SIG-M5 (cell line): ENCODE measurements at regions not wholly inside any gene's neighbourhood (a gene's known extent, or its start where the extent isn't known, plus 50 kb on each side); places are given as distances from the start of the nearest gene placed in this dataset.
"Not testable (repeated sequence)": the region's sequence is repeated elsewhere in the genome, so short reads cannot be mapped to it uniquely, and the experiment has no call there.

Source experiments
- DNase-seq: peaks from one replicate; lab custom pipeline; 2025; lab: John Stamatoyannopoulos, UW

DNA sequence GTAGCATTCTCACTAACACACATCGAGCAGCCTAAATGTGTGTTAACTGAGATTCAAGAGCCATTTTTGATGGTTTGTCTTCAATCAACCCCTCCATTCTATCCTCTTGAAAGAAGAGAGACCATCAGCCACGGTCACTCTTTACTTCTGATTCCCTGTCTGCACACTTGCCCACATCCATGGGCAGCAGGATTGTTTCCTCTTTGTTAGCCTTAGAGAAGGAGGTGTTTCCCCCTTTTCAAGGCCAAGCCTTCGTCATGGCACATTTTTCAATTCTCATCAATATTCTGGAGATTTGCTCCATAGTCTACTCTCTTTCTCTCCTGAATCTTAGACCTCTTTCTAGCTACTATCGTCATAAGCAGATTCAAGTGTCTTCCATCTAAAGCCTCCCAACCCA is 522.4 kb upstream of the NAALADL2 start:
- no peak for DNase-seq

DNA sequence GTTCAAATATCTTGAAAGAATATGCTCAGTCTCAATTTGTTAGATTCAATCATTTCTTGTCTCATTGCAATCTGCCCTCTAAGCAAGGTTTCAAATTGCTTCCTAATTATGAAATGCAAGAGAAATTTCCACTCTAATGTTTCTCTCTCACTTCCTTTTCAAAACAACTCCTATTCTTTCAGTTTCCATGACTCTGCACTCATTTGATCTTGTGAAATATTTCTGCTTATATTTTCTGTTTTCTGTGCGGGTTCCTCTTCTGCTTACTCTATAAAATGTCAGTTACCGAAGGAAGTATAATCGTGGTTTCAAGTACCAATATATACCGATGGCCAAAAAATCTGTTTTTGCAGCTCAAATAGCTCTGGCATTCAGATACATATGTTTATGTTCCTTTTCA is 521.9 kb upstream of the NAALADL2 start:
- DNase-seq = peak; percentile 64

DNA sequence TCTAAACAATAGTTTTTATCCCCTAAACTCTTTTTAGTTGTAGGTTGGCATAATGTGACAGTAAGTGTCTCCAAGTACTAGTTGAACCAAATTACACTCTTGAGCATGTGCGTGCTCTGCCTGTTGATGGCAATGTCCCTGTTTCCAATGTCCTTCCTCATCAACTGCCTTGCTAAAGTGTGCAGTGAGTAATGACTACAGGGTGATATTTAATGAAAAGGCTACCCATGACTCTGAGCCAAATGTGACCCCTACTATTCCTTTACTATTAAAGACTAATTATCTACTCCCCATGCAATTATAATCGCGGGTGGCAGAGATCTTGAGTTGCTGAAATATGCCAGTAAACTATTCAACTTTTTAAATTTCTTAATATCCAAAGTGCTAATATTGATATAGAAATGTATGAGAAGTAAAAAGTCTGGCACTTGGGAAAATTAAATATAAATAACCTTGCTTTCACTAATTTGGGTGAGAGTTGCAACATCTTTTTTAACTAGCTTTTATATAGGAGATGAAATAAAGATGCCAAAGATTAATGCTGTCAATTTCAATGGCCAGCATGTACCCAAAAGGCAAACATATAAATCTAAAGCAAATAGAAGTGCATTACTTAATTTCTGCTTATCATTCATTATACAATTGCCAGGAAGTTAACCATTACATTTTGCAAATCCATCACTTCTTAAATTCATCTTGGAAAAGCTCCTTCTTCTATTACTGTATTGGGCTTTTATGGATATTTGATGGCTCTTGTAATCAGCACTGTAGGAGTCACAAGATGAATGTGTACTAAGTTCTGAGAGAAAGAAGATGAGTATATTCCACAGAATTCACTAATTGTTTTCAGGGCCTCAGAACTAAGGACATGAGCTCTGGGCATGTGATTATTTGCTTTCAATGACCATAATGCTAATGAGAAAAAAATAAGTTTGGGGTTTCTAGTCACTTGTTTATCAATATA is 518.2 kb upstream of the NAALADL2 start:
- DNase-seq = no peak

DNA sequence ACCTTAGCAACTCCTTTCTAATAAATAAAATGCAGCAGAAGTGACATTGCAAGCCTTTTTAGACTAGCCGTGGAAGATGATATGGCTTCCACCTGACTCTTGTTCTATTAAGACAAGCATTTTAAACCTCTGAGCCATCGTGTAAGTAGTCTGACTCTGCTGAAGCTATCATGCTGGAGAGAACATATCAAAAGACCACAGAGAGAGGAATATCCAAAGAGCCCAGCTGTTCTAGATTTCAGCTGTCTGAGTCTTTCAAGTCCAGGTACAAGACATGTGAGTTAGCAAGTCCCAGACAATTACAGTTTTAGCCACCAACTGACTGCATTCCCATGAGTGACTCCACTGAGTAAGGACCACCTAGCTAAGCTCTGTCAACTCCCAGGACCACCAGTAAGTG is 517.0 kb upstream of the NAALADL2 start:
- DNase-seq = no peak

DNA sequence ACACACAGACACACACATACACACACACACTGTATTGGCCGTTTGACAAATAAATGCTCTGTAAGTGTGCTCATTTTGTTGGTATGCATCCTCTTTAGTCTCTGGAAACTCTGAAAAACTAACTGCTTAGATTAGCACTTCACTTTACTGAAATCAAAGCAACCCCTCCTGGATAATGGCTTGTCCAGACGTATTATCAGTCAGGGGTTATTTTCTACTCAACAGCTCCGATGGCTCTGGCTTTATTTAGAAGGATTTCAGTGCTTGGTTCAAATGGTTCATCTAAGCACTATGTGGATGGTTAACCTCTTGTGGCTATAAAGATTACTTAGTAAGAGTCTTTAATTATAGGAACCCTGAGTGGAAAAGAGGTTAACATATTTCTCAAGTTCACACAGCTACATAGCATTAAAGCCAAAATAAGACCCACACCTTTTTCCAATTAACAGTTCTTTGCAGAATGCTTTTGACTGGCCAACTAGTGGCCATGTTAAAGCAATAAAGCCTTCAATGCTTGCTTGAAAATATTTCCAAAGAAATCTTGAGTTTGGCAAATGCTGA is 516.1 kb upstream of the NAALADL2 start:
- no peak for DNase-seq

DNA sequence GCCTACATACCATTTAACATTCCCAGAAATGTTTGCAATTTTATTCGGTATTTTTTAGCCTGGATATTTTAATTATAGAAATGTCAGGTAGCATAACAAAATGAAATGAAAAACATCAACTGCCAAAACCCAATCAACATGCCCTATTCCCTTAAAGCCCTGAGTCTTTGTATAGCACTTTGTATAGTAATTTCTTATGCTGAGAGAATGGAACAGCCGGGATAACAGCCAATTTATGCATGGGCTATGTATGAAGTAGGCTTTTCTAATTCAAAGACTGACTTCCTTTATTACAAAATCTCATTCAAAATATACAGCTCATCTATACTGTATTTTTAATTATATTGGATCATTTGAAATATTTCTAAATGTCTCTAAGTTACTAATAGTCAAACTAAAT is 513.0 kb upstream of the NAALADL2 start:
- no peak for DNase-seq

DNA sequence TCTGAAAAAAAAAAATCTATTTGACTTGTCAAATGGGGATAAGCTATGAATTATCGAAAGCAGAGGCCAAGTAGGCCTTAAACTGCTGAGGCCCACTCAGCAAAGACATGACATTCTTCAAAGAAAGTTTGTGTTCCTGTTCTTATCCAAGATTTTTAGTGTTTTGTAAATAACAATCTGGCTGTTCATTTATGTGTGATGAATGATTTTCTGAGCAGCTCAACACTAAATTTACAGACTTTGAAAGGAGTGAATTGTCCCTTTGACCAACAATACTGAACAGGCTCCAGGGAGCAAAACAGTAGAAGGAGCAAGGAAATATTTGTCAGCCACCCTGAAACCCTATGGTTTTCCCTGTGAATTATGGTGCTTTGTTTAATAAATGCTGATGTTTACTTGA is 512.6 kb upstream of the NAALADL2 start:
- DNase-seq = no peak

DNA sequence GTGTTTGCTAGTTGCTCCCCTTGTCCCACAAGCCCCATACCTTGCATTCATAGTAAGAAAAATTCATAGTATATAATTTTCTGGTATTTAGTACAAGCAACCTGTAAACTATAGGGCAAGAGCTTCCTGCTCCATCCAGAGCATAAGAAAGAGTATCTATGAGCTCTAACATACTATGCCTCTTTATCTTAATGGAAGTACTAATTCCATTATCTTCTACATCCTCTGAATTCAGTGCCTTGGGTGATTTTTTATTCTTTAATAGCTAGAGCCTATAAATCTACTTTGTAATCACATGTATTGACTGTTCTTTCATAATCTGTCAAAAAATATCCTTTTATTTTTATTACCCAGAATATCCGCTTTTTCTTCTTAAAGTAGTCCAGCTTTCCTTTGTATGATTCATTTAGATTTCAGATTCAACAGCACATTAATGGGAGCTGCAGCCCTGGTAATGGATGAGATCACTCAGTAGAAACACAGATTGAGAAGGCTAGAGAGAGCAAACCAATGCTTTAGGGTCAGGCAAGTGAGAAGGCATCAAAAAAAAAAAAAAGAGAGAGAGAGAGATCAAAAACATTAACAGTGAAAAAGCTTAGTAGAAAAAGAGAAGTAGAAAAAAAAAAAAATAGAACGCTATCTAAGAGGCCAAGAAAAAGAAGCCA is 511.5 kb upstream of the NAALADL2 start:
- DNase-seq = no peak

DNA sequence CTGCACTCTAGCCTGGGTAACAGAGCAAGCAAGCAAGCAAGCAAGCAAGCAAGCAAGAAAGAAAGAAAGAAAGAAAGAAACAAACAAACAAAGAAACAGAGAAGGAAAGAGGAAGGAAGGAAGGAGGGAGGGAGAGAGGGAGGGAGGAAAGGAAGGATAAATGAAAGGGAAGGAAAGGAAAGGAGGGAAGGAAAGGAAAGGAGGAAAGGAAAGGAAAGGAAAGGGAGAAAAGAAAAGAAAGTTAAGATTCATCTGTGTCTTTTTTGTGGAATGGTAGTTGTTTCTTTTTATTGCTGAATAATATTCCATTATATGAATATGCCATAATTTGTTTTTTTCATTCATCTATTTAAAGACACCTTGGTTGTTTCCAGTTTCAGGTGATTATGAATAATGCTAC is 506.9 kb upstream of the NAALADL2 start:
- DNase-seq = no peak

DNA sequence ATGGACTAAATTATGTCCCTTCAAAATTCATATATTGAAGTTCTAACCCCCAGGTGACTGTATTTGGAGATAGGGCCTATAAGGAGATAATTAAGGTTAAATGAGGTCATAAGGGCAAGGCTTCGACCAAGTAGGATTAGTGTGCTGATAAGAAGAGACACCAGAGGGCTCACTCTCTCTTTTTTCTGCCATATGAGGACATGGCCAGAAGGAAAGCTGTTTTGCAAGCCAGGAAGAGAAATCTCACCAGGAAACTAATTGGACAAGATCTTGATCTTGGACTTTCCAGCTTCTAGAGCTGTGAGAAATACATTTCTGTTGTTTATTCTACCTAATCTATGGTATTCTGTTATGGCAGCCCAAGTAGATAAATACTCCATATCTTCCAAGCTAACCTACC is 503.6 kb upstream of the NAALADL2 start:
- no peak for DNase-seq

DNA sequence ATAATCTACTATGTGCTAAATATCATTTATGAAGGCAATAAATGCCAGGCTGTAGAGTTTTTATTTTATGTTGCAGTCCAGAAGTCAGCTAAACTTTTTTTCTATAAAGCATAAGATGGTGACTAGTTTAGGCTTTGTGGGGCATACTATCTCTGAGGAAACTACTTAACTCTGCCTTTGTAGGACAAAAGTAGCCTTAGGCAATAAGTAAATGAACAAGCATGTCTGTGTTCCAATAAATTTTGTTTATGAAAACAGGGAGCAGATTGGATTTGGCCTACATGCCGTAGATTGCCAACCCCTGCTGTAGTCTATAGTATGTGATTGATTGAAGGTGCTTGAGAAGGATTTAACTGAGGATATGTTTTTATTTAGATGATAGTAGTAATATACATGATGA is 502.5 kb upstream of the NAALADL2 start:
- no peak for DNase-seq

DNA sequence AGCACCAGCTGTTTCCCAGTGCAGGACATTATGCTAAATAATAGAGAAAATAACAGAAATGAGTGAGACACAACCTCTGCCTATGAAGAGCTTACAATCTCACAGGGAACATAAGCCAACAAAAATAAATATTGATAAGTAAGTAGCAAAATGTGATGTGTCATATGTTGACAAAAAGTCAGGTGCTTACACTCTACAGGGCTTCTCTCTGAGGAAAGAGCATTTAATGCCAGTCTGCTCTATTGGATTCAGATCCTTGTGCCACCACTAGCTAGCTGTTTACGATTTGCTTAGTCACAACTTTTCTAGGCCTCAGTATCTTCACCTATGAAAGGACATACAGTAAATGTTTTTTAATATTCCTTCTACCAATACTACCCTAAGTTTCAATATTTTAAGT is 500.9 kb upstream of the NAALADL2 start:
- DNase-seq = no peak

DNA sequence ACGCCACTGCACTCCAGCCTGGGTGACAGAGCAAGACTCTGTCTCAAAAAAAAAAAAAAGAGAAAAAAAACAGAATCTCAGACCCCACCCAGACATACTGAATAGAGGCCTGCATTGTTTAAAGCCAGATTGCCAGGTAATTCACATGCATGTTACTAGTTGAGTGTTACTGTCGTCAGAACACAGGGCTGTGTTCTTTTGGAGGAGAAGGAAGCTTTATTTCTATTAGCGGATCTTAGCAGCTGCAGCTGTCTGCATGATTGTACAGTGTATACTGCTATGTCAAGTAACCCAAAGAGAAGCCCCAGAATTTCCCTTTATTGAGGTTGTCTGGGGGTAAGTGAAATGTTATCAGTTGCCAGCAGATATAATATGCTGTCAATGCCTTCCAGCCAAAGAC is 496.6 kb upstream of the NAALADL2 start:
- DNase-seq = no peak

DNA sequence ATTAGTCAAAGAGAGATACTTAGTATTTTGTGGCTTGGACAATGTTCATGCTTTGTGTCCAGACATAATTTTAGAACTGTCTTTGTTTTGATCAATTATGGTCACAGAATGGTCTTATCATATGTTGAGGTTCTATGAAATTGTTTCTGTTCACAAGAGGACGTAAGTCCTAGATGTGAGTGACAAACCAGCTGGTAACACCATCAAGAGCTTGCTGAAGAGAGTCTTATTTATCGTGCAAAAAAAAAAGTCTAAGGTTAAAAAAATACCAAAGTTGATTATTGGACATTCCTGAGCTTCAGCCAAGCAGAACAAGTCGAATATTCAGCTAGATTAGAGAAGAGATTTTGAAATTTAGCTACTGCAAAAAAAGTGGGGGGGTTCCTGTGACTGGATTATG is 495.9 kb upstream of the NAALADL2 start:
- DNase-seq = no peak

DNA sequence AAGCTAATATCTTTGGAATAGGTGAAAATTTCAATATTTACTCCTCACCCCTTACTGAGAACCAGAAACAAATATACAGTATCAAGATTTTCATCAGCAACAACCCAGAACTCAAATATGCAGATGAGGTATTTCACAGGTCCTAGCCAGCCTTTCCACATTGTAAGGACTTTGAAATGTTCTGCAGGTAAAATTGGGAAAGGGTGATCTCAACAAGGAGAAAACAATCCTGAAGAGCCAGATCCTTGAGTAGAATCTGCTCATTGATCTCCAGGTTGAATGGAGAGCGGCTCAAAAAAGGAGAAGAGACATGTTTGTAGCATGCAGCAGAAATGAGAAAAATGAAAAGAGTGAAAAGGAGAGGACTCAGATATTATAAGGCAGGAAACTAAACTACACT is 493.3 kb upstream of the NAALADL2 start:
- no peak for DNase-seq

DNA sequence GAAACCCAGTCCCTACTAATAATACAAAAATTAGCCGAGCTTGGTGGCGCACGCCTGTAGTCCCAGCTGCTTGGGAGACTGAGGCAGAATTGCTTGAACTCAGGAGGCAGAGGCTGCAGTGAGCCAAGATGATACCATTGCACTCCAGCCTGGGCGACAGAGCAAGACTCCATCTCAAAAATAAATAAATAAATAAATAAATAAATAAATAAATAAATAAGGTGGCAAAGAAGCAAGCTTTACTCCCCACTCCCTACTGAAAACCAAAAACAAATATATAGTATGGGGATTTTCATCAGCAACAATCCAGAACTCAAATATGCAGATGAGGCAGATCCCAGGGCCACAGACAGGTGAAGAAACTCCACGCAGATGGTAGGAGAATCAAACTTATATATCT is 492.2 kb upstream of the NAALADL2 start:
- not testable (repeated sequence) for DNase-seq

DNA sequence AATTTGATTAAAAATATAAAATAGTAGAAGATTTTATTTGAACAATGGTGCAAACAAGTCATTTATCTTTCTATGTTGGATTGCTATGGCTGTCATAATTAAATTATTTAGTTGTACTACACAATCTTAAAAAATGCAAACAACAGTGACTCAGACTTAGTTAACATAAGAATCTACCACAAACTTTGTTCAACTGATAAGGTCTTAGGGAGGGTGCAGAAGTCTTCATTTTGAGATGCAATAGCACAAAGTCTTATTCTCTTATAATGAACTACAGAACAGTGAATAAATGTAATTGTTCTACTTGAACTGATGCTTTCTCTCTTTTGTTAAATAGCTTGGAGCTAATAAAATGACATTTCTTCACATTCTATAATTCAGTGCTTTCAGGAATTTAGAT is 482.8 kb upstream of the NAALADL2 start:
- no peak for DNase-seq

DNA sequence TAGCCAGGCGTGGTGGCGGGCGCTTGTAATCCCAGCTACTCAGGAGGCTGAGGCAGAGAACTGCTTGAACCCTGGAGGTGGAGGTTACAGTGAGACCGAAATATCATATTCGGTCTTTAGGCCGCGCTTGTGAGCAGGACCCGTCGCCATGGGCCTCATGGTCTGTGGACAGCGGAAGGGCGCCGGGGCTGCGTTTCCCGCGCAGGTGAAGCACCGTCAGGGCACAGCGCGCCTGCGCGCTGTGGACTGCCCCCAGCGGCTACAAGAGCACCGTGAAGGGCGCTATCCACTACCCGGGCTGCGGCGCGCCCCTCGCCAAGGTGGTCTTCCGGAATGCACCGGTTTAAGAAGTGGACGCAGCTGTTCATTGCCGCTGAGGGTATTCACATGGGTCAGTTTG is 482.0 kb upstream of the NAALADL2 start:
- no peak for DNase-seq

DNA sequence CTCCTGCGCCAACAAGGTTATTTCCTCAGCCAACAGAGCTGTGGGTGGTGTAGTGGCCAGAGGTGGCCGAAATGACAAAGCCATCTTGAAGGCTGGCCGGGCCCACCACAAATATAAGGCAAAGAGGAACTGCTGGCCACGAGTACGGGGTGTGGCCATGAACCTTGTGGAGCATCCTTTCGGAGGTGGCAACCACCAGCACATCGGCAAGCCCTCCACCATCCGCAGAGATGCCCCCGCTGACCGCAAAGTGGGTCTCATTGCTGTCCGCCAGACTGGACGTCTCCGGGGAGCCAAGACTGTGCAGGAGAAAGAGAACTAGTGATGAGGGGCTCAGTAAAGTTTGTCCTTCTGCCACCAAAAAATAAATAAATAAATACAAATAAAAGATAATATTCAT is 481.4 kb upstream of the NAALADL2 start:
- no peak for DNase-seq

DNA sequence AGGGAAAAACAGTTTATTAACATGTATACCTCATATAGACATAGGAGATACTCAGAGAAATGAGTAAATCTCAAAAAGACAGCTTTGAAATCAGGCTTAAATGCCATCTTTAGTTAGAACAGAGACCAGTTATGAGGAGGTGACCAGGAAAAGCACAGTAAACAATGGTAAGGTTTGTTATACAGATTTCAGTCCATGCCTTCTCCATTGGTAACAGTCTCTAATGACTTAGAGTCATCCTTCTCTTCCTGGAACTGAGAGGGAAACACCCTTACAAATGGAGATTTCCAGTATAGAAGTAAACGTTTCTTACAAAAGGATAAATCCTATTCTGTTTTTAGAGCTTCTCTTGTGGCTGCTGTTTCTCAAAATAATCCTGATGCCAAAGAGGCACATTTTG is 476.3 kb upstream of the NAALADL2 start:
- DNase-seq = no peak

DNA sequence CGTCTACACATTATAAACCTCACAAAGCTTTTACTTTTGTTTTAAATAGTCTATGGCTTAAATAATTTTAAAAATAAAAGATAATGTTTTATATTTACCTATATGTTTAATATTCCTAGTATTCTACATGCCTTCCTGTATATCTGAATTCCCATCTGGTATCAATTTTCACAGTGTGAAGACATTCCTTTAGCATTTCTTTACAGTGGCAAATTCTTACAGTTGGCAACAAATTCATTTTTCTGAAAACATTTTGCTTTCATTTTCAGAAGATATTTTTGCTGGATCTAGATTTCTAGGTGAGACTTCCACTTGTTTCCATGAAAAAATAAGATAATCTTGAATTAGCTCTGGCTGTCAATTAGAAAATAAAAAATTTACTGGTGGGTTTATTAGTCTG is 471.4 kb upstream of the NAALADL2 start:
- DNase-seq = no peak

DNA sequence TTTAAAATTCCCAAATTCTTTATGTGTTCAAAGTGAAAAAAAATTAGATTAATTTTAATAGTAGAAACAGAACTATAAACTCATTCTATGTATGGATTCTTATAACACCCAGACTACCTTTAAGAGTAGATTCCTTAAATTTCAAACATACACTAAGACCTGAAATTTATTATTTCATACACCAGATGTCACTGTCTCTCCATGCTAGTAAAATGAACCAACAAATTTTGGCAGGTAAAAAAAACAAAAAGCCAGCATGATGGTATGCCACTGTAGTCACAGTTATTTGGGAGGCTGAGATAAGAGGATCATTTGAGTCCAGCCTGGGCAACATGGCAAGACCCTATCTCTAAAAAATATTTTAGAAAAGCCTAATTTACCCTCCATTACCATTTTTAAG is 461.3 kb upstream of the NAALADL2 start:
- DNase-seq = no peak

DNA sequence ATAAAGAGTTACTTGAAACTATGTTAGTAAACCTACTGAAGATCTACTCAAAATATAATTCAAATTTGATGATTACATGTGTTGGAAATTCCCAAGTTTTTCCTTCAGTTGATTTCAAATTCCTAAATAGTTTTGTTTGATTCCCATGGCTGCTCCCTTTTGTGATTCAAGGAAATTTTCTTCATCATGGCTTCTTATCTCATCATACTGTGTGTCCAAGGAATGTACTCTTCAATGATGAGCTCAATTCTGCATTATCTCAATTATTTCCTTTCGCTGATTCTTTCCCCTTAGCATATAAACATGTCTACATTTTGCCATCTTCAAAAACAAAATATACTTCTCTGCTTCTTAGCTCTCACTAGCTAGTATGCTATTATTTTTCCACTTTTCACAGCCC is 460.4 kb upstream of the NAALADL2 start:
- DNase-seq = no peak
